IPS-NIHi11 (cell line): ENCODE measurements at regions not wholly inside any gene's neighbourhood (a gene's known extent, or its start where the extent isn't known, plus 50 kb on each side); places are given as distances from the start of the nearest gene placed in this dataset.
"Not testable (repeated sequence)": the region's sequence is repeated elsewhere in the genome, so short reads cannot be mapped to it uniquely, and the experiment has no call there.

ENCODE experiments used
- DNase-seq: peaks from one replicate; pipeline ENCODE4 v3.0.0; 2012; ENCODE audit warnings: mixed read lengths, low spot score

DNA sequence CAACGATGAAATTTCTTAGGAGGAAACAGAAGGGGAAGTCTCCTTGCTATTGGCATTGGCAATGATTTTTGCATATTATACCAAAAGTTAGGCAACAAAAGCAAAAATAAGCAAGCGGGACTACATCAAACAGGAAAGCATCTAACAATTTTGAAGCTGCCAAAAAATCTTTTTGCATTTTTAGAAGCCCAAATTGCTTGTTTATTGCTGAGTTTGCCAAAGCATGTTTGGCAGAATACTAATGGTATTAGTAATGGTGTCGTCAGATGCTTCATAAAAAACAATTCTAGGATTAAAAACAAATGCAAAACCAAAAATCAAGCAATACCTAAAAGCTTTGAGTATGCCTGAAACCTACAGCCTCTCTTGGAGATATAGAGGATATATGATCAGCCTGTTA is 80.0 kb downstream of the GALR1 start:
- no peak for DNase-seq

DNA sequence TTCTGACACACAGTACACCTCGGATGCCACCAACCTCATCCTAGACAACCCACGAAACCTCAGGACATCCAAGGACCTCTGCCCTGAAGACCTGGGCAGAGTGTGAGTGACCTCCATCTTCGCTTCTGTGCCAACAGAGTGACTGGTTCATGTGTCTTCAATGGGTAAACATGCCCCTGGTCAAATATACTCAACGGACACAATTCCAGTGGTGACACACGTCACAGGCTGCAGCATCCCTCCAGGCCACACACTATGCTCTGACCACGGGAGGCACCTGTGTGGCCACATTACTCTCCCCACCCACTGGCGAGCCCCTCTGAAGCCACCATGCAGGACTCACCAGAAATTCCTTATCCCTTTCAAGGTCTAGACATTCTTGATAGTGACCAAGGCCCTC is 85.2 kb downstream of the GALR1 start:
- DNase-seq = no peak

DNA sequence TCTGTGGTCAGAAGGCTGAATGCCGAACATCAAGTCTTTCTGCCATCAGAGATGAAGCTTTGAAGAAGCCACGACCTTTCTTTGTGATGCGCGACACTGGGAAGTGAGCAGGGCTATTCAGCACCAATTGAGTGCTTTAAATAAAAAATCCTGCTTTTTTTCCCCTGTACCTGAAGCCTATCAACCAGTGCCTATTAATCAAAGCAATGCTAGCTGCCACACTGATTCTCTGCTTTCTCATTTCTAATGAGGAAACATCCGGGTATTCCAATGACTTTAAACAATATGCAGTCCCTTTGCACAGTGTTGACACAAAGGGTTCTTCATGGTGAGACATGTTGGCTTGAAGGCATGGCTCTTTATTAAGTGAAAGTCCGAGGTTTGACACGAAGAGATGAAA is 88.0 kb downstream of the GALR1 start:
- no peak for DNase-seq

- no peak for DNase-seq
These were observed 89.4 kb downstream of the GALR1 start for GRCh38 chr18:77339093-77339492.

DNA sequence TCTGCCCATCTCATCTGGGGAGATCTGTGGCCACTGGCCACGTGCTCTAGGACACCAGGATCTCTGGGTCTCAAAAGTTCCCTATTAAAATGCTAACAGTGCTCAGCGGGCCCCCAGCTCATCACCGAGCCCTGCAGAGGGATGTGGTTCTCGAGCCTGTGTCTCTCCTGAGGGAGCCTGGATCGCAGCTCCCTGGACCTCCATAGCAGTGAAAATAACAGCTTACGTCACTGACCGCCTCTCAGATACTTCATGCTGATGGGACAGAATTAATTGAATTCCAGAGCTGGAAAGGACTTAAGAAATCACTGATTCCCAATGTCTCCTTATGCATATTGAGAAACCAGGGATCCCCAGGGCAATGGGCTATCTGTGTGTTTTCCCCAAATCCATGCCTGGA is 90.0 kb downstream of the GALR1 start:
- DNase-seq = no peak

DNA sequence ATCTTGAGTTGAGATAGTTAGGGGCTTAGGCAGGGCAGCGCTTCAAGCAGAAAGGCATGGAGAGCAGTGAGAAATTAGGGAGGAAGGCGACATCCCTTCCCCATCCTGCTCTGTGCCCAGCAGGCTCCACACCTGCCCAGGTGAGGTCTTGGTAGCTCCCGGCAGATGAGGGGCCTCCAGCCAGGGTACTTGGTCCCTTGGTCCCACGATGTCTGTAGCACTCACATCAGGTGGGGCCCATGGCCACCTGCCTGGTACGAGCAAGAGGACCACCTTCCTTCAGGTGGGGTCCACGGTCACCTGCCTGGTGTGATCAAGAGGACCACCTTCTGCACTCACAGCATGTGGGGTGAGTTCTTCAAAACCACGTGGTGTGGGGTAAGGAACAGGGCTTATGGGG is 91.2 kb downstream of the GALR1 start:
- no peak for DNase-seq

DNA sequence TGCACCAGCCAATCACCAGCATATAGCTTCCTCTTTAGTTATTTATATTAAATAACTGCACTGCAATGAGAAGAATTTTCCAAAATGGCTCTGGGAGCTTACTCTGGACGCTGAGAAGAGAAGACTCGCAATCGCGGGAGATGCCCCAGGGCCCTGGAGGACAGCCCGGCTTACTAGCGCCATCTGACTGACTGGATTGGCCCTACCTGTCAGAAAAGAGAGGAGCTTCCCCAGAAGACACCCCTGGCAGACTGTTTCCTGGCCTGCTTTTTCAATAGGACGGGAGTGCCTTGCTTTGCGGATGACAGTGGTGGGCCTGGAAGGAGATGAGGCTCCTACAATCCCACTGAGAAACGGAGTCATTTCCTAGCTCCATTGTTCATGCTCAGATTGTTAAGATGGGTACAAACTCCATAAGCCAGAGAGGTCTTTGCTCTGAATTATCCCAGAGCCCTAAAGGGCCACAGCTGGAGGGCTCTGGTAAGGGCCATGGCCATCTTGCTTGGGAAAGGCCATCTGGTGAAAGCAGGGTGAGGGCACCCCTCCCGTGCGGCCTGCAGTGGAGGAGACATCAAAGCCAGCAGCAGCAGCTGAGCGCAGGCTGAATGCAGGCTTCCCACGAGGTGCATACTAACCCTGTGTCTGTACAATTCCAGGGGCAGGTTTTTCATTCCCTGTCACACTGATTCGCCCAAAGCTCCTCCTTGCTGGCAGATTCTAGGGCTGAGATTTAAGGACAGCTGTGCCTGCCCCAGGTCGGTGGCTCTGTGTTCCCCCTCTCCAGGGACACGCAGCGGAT is 92.1 kb downstream of the GALR1 start:
- no peak for DNase-seq

DNA sequence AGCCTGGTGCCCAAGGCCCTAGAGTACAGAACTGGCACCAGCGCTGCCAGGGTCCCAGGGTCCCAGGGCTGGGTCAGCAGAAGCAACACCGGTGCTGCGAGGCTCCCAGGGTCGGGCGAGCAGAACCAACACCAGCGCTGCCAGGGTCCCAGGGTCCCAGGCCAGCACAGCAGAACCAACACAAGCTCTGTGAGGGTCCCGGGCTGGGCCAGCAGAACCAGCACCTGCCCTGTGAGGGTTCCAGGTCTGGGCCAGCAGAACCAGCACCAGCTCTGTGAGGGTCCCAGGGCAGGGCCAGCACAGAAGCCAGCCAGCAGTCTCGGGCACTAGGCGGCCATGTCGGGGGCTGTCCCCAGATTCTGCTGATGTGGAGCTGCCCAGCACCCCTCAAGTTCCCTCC is 93.1 kb downstream of the GALR1 start:
- no peak for DNase-seq

- DNase-seq = no peak
These were observed 94.3 kb downstream of the GALR1 start for GRCh38 chr18:77343846-77344510.

DNA sequence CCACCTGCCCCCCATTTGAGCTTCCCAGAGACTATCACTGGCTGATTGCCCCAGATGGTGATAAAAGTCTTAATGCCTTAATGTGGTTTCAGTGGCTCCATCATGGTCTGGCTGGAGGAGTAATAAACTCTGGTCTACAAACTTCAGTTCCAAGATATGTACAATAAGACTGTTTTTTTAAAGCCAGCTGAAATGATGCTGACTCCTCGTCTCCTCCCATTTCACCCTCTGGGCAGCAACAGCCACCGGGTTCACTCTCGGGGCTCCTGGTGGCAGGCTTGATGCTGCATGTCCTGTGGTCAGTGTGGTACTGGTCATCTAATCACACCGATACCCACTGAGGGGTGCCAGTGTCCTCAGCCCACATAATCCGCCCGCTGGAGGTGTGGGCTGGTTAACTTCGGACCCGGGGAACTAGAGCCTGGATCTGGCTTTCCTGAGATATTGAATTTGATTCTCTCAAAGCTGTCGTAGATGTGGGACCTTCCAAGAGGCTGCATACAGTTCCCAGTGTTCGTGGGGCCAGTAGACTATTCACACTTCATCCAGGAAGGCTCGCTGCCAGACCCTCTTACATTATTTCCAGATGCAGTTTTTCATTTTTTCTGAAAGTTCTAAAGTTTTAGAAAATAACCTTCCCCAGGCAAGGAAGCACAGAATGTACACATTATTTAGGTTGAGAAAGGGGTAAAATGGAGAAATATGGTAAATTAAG is 95.3 kb downstream of the GALR1 start:
- DNase-seq = no peak

DNA sequence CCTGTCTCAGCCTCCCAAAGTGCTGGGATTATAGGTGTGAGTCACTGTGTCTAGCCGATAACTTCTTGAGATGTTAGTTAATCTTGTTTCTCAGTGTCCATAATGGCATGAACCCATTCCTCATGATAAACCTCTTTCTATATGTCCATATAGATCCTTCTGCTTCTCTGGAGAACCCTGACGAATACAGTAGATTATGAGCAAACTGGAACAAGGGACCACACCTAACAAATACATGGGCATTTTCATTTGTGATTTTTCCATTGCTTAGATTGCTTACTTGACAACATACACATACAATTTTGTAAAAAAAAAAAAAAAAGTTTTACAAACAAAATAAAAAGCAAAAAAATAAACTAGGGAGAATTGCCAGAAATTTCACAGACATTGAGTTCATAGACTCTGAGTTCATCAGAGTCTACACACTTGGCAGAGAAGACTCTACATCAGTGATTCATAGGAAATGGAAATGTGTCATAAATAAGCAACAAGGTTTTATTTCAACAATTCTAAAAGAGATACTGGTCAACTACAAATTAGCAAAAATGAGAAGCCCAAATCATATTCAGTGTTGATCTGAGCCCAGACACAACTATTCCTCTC is 96.7 kb downstream of the GALR1 start:
- DNase-seq = no peak

DNA sequence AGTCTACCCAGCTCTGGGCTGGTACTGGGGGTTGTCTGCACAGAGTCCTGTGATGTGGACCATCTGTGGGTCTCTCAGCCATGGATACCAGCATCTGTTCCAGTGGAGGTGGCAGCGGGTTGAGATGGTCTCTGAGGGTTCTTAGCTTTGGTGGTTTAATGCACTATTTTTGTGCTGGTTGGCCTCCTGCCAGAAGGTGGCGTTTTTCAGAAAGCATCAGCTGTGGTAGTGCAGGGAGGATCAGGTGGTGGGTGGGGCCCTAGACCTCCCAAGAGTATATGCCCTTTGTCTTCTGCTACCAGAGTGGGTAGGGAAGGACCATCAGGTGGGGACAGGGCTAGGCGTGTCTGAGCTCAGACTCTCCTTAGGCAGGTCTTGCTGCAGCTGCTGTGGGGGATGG is 103.7 kb downstream of the GALR1 start:
- not testable (repeated sequence) for DNase-seq

DNA sequence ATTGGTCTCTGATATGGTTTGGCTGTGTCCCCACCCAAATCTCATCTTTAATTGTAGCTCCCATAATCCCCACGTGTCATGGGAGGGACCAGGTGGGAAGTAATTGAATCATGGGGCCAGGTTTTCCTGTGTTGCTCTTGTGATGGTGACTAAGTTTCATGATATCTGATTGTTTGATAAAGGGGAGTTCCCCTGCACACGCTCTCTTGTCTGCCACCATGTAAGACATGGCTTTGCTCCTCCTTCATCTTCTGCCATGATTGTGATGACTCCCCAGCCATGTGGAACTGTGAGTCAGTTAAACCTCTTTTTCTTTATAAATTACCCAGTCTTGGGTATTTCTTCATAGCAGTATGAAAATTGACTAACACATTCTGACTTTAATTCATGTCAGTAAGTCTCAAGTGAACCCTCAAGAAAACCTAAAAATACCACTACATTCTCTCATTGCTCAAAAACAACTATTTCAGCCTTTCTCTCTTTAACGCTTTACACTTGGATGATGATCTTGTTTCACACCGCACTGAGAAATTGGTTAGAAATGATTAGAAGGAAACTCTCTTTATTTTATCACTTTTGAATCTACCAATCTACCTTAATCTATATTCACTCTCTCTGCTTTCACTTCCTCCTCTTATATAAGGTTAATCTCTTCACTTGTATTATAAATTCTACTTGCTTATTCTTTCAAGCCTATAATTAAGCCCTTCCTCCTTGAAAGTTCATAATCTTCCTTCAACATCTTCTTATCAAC is 110.1 kb downstream of the GALR1 start:
- DNase-seq = no peak

- DNase-seq = no peak
These were observed 110.9 kb downstream of the GALR1 start for GRCh38 chr18:77360315-77361190.

- no peak for DNase-seq
These were observed 111.7 kb downstream of the GALR1 start for GRCh38 chr18:77361382-77361781.

- DNase-seq = no peak
These were observed 116.0 kb downstream of the GALR1 start for GRCh38 chr18:77365667-77366066.

DNA sequence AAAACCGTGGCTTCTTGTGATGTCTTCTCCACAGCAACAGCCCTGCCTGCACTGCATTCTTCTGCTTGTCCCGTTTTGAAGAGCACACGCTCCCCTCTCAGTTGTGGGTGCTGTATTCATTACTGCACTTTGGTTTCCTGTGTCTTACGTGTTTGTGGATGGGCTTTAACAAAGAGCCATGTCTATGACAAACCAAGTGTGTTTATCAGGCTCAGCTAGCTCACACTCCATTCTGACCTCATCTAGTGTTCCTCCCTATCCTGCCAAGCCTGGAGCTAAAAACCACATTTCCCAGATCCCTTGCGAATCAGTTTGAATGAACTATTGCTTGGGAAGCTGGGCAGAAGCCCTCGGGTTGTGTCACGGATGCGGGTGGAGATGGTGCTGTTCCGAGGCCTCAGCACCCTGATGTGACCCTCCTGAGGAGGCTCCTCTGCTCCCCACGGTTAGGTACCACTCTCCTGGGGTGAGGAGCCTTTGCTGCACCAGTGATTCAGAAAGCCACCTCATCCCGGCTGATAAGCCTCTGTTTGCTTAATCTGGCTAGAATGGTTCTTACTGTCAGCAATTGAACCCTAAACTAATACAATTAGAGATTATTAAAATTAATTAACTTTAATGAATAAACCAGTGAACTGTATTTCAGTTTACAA is 116.5 kb downstream of the GALR1 start:
- no peak for DNase-seq

- DNase-seq = no peak
These were observed 117.3 kb downstream of the GALR1 start for GRCh38 chr18:77366720-77367641.

GRCh38 chr18:77369644-77370043 is 120.0 kb downstream of the GALR1 start:
- no peak for DNase-seq
